ENCODE measurements at regions not wholly inside any gene's neighbourhood (a gene's known extent, or its start where the extent isn't known, plus 50 kb on each side); places are given as distances from the start of the nearest gene placed in this dataset.
A peak's percentile ranks its signal among the peaks of the same experiment; 100 is the strongest.

DNA sequence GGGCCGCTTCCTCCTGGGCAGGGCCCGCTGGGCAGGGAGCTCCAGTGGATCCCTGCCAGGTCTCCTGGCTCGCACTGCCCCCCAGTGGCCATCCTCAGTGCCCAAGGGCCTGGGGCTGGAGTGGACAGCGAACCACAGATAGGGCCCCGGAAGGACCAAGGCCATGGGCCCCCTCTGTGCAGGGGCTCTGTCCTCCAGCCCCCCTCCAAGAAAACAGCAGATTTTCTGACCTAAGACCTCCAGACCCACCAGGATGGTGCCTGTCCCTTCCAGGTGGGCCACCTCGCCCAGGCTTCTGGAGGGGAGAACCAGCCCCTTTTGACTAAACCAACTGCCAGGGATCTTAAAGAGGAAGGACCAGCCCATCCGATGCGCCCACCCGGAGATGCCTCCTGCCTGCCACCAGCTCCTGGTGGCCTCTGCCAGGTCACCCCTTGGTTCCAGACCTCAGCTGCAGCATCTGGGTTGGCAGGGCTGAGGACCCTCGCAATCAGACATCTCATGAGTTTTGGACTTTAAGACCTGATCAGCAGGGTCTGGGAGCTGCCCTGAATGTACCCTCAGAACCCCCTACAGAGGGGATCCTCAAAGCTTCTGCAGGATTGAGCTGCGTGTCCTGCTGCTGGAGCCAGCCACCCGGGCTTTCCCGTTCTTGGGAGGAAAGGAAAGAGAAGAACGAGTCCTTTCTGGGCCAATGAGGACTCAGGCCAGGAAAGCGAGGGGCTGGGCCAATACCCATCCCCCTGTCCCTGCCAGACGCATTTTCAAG, 325.8 kb upstream of the DIO3 start (continued):
- TF ChIP-seq, protein P1, sequence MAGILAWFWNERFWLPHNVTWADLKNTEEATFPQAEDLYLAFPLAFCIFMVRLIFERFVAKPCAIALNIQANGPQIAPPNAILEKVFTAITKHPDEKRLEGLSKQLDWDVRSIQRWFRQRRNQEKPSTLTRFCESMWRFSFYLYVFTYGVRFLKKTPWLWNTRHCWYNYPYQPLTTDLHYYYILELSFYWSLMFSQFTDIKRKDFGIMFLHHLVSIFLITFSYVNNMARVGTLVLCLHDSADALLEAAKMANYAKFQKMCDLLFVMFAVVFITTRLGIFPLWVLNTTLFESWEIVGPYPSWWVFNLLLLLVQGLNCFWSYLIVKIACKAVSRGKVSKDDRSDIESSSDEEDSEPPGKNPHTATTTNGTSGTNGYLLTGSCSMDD (CRISPR knock-in tag; IDR thresholded peaks at IDR 0.05) = no peak
- no peak for TF ChIP-seq ATF7 (IDR thresholded peaks at IDR 0.05)
- TF ChIP-seq ATF7 (CRISPR knock-in tag; IDR thresholded peaks at IDR 0.05) = no peak
- no peak for TF ChIP-seq ZNF510 (CRISPR knock-in tag; IDR thresholded peaks at IDR 0.05; ENCODE audit: low read depth)
- no peak for TF ChIP-seq ZFP36L1 (CRISPR knock-in tag; IDR thresholded peaks at IDR 0.05)
- TF ChIP-seq PCBP1 (IDR thresholded peaks at IDR 0.05; ENCODE audit: borderline replicate concordance, low read depth, low read length) = no peak
- TF ChIP-seq RORA (CRISPR knock-in tag; IDR thresholded peaks at IDR 0.05) = no peak
- TF ChIP-seq PAWR (CRISPR knock-in tag; IDR thresholded peaks at IDR 0.05; ENCODE audit: borderline replicate concordance) = no peak
- no peak for TF ChIP-seq HOXA9 (CRISPR knock-in tag; IDR thresholded peaks at IDR 0.05; ENCODE audit: borderline replicate concordance)
- TF ChIP-seq, protein P2, sequence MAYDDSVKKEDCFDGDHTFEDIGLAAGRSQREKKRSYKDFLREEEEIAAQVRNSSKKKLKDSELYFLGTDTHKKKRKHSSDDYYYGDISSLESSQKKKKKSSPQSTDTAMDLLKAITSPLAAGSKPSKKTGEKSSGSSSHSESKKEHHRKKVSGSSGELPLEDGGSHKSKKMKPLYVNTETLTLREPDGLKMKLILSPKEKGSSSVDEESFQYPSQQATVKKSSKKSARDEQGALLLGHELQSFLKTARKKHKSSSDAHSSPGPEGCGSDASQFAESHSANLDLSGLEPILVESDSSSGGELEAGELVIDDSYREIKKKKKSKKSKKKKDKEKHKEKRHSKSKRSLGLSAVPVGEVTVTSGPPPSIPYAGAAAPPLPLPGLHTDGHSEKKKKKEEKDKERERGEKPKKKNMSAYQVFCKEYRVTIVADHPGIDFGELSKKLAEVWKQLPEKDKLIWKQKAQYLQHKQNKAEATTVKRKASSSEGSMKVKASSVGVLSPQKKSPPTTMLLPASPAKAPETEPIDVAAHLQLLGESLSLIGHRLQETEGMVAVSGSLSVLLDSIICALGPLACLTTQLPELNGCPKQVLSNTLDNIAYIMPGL (CRISPR knock-in tag; IDR thresholded peaks at IDR 0.05; ENCODE audit: borderline replicate concordance in 1 of 2, low read depth in 1 of 2) = peak; percentile 65 to 70; a peak in 2 of 4 replicates
- TF ChIP-seq SP4 (CRISPR knock-in tag; IDR thresholded peaks at IDR 0.05) = no peak
- no peak for TF ChIP-seq GPN1 (CRISPR knock-in tag; IDR thresholded peaks at IDR 0.05; ENCODE audit: borderline replicate concordance)
- TF ChIP-seq ZNF761 (CRISPR knock-in tag; conservative IDR thresholded peaks at IDR 0.05) = no peak
- TF ChIP-seq ZNF432 (CRISPR knock-in tag; IDR thresholded peaks at IDR 0.05; ENCODE audit: borderline replicate concordance) = no peak
- TF ChIP-seq SUZ12 (IDR thresholded peaks at IDR 0.05; ENCODE audit: low read depth, low read length) = 0 out of 2 replicates have a peak, but pooled peaks have one; percentile 6
- no peak for TF ChIP-seq DMAP1 (CRISPR knock-in tag; IDR thresholded peaks at IDR 0.05)
- no peak for TF ChIP-seq GZF1 (CRISPR knock-in tag; IDR thresholded peaks at IDR 0.05)
- no peak for TF ChIP-seq ZNF629 (CRISPR knock-in tag; conservative IDR thresholded peaks at IDR 0.05)
- TF ChIP-seq ETV5 (CRISPR knock-in tag; IDR thresholded peaks at IDR 0.05; ENCODE audit: borderline replicate concordance) = 0 out of 2 replicates have a peak, but pooled peaks have one; percentile 22
- no peak for TF ChIP-seq PTBP1 (IDR thresholded peaks at IDR 0.05; ENCODE audit: low read depth, low read length, poor library complexity, severe bottlenecking)
- TF ChIP-seq MED13 (CRISPR knock-in tag; IDR thresholded peaks at IDR 0.05) = no peak
- TF ChIP-seq ZNF563 (CRISPR knock-in tag; IDR thresholded peaks at IDR 0.05) = no peak
- TF ChIP-seq HOXA7 (CRISPR knock-in tag; IDR thresholded peaks at IDR 0.05) = no peak
- no peak for TF ChIP-seq HMG20A (CRISPR knock-in tag; IDR thresholded peaks at IDR 0.05; ENCODE audit: borderline replicate concordance)
- no peak for TF ChIP-seq SP1 (IDR thresholded peaks at IDR 0.05)
- TF ChIP-seq SP1 (CRISPR knock-in tag; IDR thresholded peaks at IDR 0.05) = no peak
- TF ChIP-seq ZNF569 (CRISPR knock-in tag; IDR thresholded peaks at IDR 0.05; ENCODE audit: borderline replicate concordance) = no peak
- TF ChIP-seq ZNF781 (CRISPR knock-in tag; IDR thresholded peaks at IDR 0.05; ENCODE audit: borderline replicate concordance, not compliant biosample characterization) = no peak
- TF ChIP-seq, protein P3, sequence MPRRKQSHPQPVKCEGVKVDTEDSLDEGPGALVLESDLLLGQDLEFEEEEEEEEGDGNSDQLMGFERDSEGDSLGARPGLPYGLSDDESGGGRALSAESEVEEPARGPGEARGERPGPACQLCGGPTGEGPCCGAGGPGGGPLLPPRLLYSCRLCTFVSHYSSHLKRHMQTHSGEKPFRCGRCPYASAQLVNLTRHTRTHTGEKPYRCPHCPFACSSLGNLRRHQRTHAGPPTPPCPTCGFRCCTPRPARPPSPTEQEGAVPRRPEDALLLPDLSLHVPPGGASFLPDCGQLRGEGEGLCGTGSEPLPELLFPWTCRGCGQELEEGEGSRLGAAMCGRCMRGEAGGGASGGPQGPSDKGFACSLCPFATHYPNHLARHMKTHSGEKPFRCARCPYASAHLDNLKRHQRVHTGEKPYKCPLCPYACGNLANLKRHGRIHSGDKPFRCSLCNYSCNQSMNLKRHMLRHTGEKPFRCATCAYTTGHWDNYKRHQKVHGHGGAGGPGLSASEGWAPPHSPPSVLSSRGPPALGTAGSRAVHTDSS (CRISPR knock-in tag; conservative IDR thresholded peaks at IDR 0.05) = no peak
